ENCODE measurements at regions not wholly inside any gene's neighbourhood (a gene's known extent, or its start where the extent isn't known, plus 50 kb on each side); places are given as distances from the start of the nearest gene placed in this dataset.
"Not testable (repeated sequence)": the region's sequence is repeated elsewhere in the genome, so short reads cannot be mapped to it uniquely, and the experiment has no call there.

DNA sequence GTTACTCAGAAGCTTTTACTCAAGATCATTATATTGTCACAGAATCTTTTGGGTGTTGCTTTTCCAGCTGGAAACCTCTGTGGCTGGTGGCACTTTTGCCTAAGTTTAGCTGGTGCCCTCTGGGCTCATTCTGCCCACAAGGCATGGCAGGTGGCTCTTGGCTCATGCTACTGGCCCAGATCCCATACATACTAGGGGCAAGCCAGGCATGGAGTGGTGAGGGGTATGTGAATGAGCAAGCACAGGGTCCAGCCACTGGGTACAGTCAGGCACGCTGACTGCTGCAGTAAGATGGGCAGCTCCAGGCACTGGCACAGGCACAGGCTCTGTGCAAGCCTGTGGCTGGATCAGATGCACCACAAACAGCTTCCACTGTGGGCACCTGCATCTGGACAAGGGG is 375.0 kb upstream of the SEMA3C start:
- Histone ChIP-seq H3K27ac (ENCODE audit: low read depth, low read length) (no peak overlapping the region), H3K23ac (ENCODE audit: insufficient read length) (no peak overlapping the region), H4K91ac (replicated peaks; ENCODE audit: insufficient read length, low read length) (no peak overlapping the region), H2BK15ac (ENCODE audit: low read length) (no peak overlapping the region), H2BK5ac (ENCODE audit: low read depth, low read length) (no peak overlapping the region), H4K8ac (ENCODE audit: extremely low read depth, insufficient read depth, low read length) (no peak overlapping the region), H3K4ac (replicated peaks; ENCODE audit: insufficient read length, low read depth, low read length) (no peak overlapping the region), H2BK20ac (ENCODE audit: low read length) (no peak overlapping the region), H4K5ac (ENCODE audit: insufficient read length, low read depth, low read length) (no peak overlapping the region), H3K36me3 (ENCODE audit: control insufficient read depth in 2 of 4, insufficient read depth in 4 of 4, low read length in 3 of 4) (no peaks in the 10 kb centered on the region), H3K18ac (ENCODE audit: extremely low read depth, low read length) (no peak overlapping the region), H3K4me2 (ENCODE audit: insufficient read depth in 1 of 2, low read depth in 2 of 2, low read length in 2 of 2) (no peak overlapping the region), H2BK120ac (replicated peaks; ENCODE audit: low read depth, low read length) (no peak overlapping the region), H3K23me2 (ENCODE audit: low read depth, low read length) (no peaks in the 10 kb centered on the region), H2BK12ac (ENCODE audit: low read depth, low read length) (no peak overlapping the region), H3K79me1 (ENCODE audit: low read depth, low read length) (no peaks in the 10 kb centered on the region), H3K9me3 (ENCODE audit: insufficient read depth in 2 of 2, low read depth in 1 of 2, low read length in 1 of 2) (no peaks in the 10 kb centered on the region), H3K27me3 (replicated peaks in 1 of 4; ENCODE audit: control insufficient read depth in 3 of 4, extremely low read depth in 1 of 4, insufficient read depth in 3 of 4, low read length in 3 of 4) (peaks cover 0 to 1% (median 0%) of the 10 kb centered on the region in 4 experiments; a peak in 1 of 7 replicates), H3K4me1 (replicated peaks in 1 of 4; ENCODE audit: control insufficient read depth in 3 of 4, insufficient read depth in 4 of 4, low read length in 3 of 4) (no peaks in the 10 kb centered on the region), H3K9ac (replicated peaks in 1 of 4; ENCODE audit: extremely low read depth in 1 of 4, low read depth in 3 of 4, low read length in 3 of 4) (no peak overlapping the region), H3K4me3 (ENCODE audit: extremely low read depth in 1 of 4, insufficient read depth in 2 of 4, low read depth in 3 of 4, low read length in 4 of 4) (no peak overlapping the region), H3K14ac (ENCODE audit: insufficient read length) (no peak overlapping the region), H3K56ac (replicated peaks; ENCODE audit: insufficient read length, low read depth, low read length) (no peak overlapping the region), H2AK5ac (ENCODE audit: low read depth, low read length) (no peak overlapping the region), H3K79me2 (ENCODE audit: control insufficient read depth in 1 of 2, insufficient read depth in 2 of 2, low read length in 2 of 2) (no peaks in the 10 kb centered on the region), H2AFZ (ENCODE audit: low read length) (no peak overlapping the region), H4K20me1 (replicated peaks in 1 of 2; ENCODE audit: control insufficient read depth in 1 of 2, insufficient read depth in 2 of 2, low read length in 2 of 2) (no peaks in the 10 kb centered on the region)
- DNase-seq (ENCODE audit: low read depth in 1 of 2, low spot score in 2 of 2), result no peak
- no peak for FAIRE-seq
- TF ChIP-seq TAF1 (IDR thresholded peaks at IDR 0.05; ENCODE audit: low read depth, low read length), result no peak
- no peak for TF ChIP-seq KDM4A (IDR thresholded peaks at IDR 0.05; ENCODE audit: low read depth, low read length, severe bottlenecking)
- ChIA-PET POLR2A (ENCODE audit: partially characterized antibody) (no interaction called here), CTCF (ENCODE audit: partially characterized antibody) (interaction anchor here (1.0 kb wide), 1 partner anchor 865 kb away, joined by 3 read pairs; no protein-coding TSS in a partner anchor)
- WGBS, 2 experiments (ENCODE audit: extremely low coverage in 1 of 2, insufficient coverage in 1 of 2, insufficient read length in 1 of 2, insufficient replicate concordance in 2 of 2, low coverage in 1 of 2, low lambda C conversion rate in 2 of 2, missing lambda C conversion rate in 1 of 2), result 83% methylated on average over 1 of the region's 1 CpG; no CpG with 5 or more reads in 1 of the 2 experiments

DNA sequence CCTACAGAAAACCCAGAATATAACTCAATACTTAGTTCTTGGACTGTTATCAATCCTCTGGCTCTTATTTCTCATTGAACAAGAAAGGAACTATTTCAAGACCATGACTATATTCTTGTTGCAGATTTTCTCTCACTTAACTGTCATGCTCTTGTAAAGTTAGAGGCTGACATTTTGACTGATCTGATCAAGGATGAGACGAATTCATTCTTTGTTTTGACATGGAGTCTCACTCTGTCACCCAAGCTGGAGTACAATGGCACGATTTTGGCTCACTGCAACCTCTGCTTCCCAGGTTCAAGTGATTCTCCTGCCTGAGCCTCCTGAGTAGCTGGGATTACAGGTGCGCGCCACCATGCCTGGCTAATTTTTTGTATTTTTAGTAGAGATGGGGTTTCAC is 367.9 kb upstream of the SEMA3C start:
- H2BK120ac ChIP-seq (replicated peaks; ENCODE audit: low read depth, low read length); DNase-seq (ENCODE audit: low read depth in 1 of 2, low spot score in 2 of 2); FAIRE-seq; CTCF ChIA-PET (ENCODE audit: partially characterized antibody); H3K4me2 ChIP-seq (ENCODE audit: insufficient read depth in 1 of 2, low read depth in 2 of 2, low read length in 2 of 2); H3K36me3 ChIP-seq (ENCODE audit: control insufficient read depth in 2 of 4, insufficient read depth in 4 of 4, low read length in 3 of 4); H2BK15ac ChIP-seq (ENCODE audit: low read length); H2AFZ ChIP-seq (ENCODE audit: low read length); H4K5ac ChIP-seq (ENCODE audit: insufficient read length, low read depth, low read length); H3K4ac ChIP-seq (replicated peaks; ENCODE audit: insufficient read length, low read depth, low read length); H3K79me1 ChIP-seq (ENCODE audit: low read depth, low read length); H3K23ac ChIP-seq (ENCODE audit: insufficient read length); H4K8ac ChIP-seq (ENCODE audit: extremely low read depth, insufficient read depth, low read length); H3K9ac ChIP-seq (replicated peaks in 1 of 4; ENCODE audit: extremely low read depth in 1 of 4, low read depth in 3 of 4, low read length in 3 of 4); H2AK5ac ChIP-seq (ENCODE audit: low read depth, low read length); H3K9me3 ChIP-seq (ENCODE audit: insufficient read depth in 2 of 2, low read depth in 1 of 2, low read length in 1 of 2); H2BK12ac ChIP-seq (ENCODE audit: low read depth, low read length); H4K91ac ChIP-seq (replicated peaks; ENCODE audit: insufficient read length, low read length); H3K27me3 ChIP-seq (replicated peaks in 1 of 4; ENCODE audit: control insufficient read depth in 3 of 4, extremely low read depth in 1 of 4, insufficient read depth in 3 of 4, low read length in 3 of 4); POLR2A ChIA-PET (ENCODE audit: partially characterized antibody); H4K20me1 ChIP-seq (replicated peaks in 1 of 2; ENCODE audit: control insufficient read depth in 1 of 2, insufficient read depth in 2 of 2, low read length in 2 of 2); H3K4me3 ChIP-seq (ENCODE audit: extremely low read depth in 1 of 4, insufficient read depth in 2 of 4, low read depth in 3 of 4, low read length in 4 of 4); H3K18ac ChIP-seq (ENCODE audit: extremely low read depth, low read length); H3K27ac ChIP-seq (ENCODE audit: low read depth, low read length); H3K79me2 ChIP-seq (ENCODE audit: control insufficient read depth in 1 of 2, insufficient read depth in 2 of 2, low read length in 2 of 2); H2BK20ac ChIP-seq (ENCODE audit: low read length); H3K56ac ChIP-seq (replicated peaks; ENCODE audit: insufficient read length, low read depth, low read length); H3K23me2 ChIP-seq (ENCODE audit: low read depth, low read length); H2BK5ac ChIP-seq (ENCODE audit: low read depth, low read length); H3K4me1 ChIP-seq (replicated peaks in 1 of 4; ENCODE audit: control insufficient read depth in 3 of 4, insufficient read depth in 4 of 4, low read length in 3 of 4); H3K14ac ChIP-seq (ENCODE audit: insufficient read length): not testable (repeated sequence)
- 97% methylated on average over 4 of the region's 4 CpGs; no CpG with 5 or more reads in 1 of the 2 experiments for WGBS, 2 experiments (ENCODE audit: extremely low coverage in 1 of 2, insufficient coverage in 1 of 2, insufficient read length in 1 of 2, insufficient replicate concordance in 2 of 2, low coverage in 1 of 2, low lambda C conversion rate in 2 of 2, missing lambda C conversion rate in 1 of 2)
